Tibial artery (tissue), 4 donors: ENCODE measurements at regions not wholly inside any gene's neighbourhood (a gene's known extent, or its start where the extent isn't known, plus 50 kb on each side); places are given as distances from the start of the nearest gene placed in this dataset.

Source experiments
- DNase-seq, 2 donors: peaks; one replicate each; pipeline ENCODE4 v3.0.0-alpha.2; 2019
- H3K27ac ChIP-seq, 2 donors: fragments of 200-600 bp; sonication (generic) in 1 of 2; 1 replicate in 1 of 2; 2 replicates in 1 of 2; pipeline ENCODE4 v1.5.1; 2018 to 2019; ENCODE audit warnings: mild to moderate bottlenecking in 1 of 2
- H3K27me3 ChIP-seq, 2 donors: fragments of 200-600 bp; sonication (generic) in 1 of 2; one replicate each; pipeline versions ENCODE4 v1.5.1 to v1.6.0; 2016 to 2019
- H3K36me3 ChIP-seq, 3 donors: fragments of 200-600 bp; sonication (generic) in 2 of 3; one replicate each; pipeline ENCODE4 v1.5.1; 2016 to 2019; ENCODE audit warnings: mild to moderate bottlenecking in 2 of 3
- H3K4me1 ChIP-seq, 4 donors: fragments of 200-600 bp; sonication (generic) in 2 of 4; 1 replicate in 3 of 4; 2 replicates in 1 of 4; pipeline ENCODE4 v1.5.1; 2016 to 2019
- H3K4me3 ChIP-seq, 2 donors: fragments of 200-600 bp; sonication (generic) in 1 of 2; 1 replicate in 1 of 2; 2 replicates in 1 of 2; pipeline ENCODE4 v1.5.1; 2018 to 2019; ENCODE audit warnings: mild to moderate bottlenecking in 2 of 2
- H3K9me3 ChIP-seq, 3 donors: fragments of 200-600 bp; sonication (generic) in 1 of 3; one replicate each; pipeline ENCODE4 v1.5.1; 2016 to 2019
- intact Hi-C: fragments of 100-400 bp; cut with DNase I; formaldehyde crosslinking; loops from one replicate; pipeline ENCODE4 v1.15.0; 2023; ENCODE audit warnings: low total_unique reads
- TF ChIP-seq, protein P1 (sequence below), 2 experiments: fragments of 200-600 bp in 1 of 2; fragments of 450-650 bp in 1 of 2; IDR thresholded peaks; one replicate each; pipeline ENCODE4 v1.5.1; 2017 to 2019; ENCODE audit warnings: antibody characterized with exemption in 2 of 2, mild to moderate bottlenecking in 1 of 2, moderate library complexity in 1 of 2

- intact Hi-C loops = no loop called here
- TF ChIP-seq, protein P1, sequence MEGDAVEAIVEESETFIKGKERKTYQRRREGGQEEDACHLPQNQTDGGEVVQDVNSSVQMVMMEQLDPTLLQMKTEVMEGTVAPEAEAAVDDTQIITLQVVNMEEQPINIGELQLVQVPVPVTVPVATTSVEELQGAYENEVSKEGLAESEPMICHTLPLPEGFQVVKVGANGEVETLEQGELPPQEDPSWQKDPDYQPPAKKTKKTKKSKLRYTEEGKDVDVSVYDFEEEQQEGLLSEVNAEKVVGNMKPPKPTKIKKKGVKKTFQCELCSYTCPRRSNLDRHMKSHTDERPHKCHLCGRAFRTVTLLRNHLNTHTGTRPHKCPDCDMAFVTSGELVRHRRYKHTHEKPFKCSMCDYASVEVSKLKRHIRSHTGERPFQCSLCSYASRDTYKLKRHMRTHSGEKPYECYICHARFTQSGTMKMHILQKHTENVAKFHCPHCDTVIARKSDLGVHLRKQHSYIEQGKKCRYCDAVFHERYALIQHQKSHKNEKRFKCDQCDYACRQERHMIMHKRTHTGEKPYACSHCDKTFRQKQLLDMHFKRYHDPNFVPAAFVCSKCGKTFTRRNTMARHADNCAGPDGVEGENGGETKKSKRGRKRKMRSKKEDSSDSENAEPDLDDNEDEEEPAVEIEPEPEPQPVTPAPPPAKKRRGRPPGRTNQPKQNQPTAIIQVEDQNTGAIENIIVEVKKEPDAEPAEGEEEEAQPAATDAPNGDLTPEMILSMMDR (IDR thresholded peaks at IDR 0.05) = no peak
- no peaks in the 10 kb centered on the region for H3K36me3 ChIP-seq
- H3K9me3 ChIP-seq = no peaks in the 10 kb centered on the region
- no peak overlapping the region for H3K4me3 ChIP-seq
- peaks cover 0 to 13% of the 10 kb centered on the region in 2 donors for H3K27me3 ChIP-seq
- H3K27ac ChIP-seq = no peak overlapping the region
- DNase-seq = no peak
- no peaks in the 10 kb centered on the region for H3K4me1 ChIP-seq
These were observed 108.9 kb upstream of the NCAM1 start for GRCh38 chr11:112852143-112852866.

GRCh38 chr11:112856133-112856532 is 105.1 kb upstream of the NCAM1 start:
- no peaks in the 10 kb centered on the region for H3K4me1 ChIP-seq
- TF ChIP-seq, protein P1 (IDR thresholded peaks at IDR 0.05) = no peak
- H3K9me3 ChIP-seq = peaks cover 0 to 4% (median 3%) of the 10 kb centered on the region in 3 donors
- intact Hi-C loops = no loop called here
- H3K36me3 ChIP-seq = no peaks in the 10 kb centered on the region
- peaks cover 0 to 13% of the 10 kb centered on the region in 2 donors for H3K27me3 ChIP-seq
- no peak for DNase-seq
- H3K4me3 ChIP-seq = no peak overlapping the region
- H3K27ac ChIP-seq = no peak overlapping the region

- Histone ChIP-seq H3K36me3 (no peaks in the 10 kb centered on the region), H3K9me3 (peaks cover 0 to 7% (median 6%) of the 10 kb centered on the region in 3 donors), H3K4me3 (no peak overlapping the region), H3K27ac (no peak overlapping the region), H3K4me1 (no peaks in the 10 kb centered on the region), H3K27me3 (peaks cover 0 to 13% of the 10 kb centered on the region in 2 donors)
- TF ChIP-seq, protein P1 (IDR thresholded peaks at IDR 0.05) = no peak
- intact Hi-C loops = no loop called here
- no peak for DNase-seq
These were observed 104.6 kb upstream of the NCAM1 start for GRCh38 chr11:112856591-112856990.

GRCh38 chr11:112858289-112859023 is 102.8 kb upstream of the NCAM1 start:
- Histone ChIP-seq H3K4me1 (no peaks in the 10 kb centered on the region), H3K27me3 (peaks cover 0 to 10% of the 10 kb centered on the region in 2 donors), H3K4me3 (no peak overlapping the region), H3K9me3 (peaks cover 0 to 14% (median 7%) of the 10 kb centered on the region in 3 donors), H3K36me3 (no peaks in the 10 kb centered on the region), H3K27ac (no peak overlapping the region)
- DNase-seq = no peak
- TF ChIP-seq, protein P1 (IDR thresholded peaks at IDR 0.05) = no peak
- intact Hi-C loops = no loop called here

GRCh38 chr11:112859787-112860186 is 101.4 kb upstream of the NCAM1 start:
- H3K9me3 ChIP-seq = peaks cover 0 to 14% (median 7%) of the 10 kb centered on the region in 3 donors
- no peak overlapping the region for H3K27ac ChIP-seq
- TF ChIP-seq, protein P1 (IDR thresholded peaks at IDR 0.05) = no peak
- H3K36me3 ChIP-seq = no peaks in the 10 kb centered on the region
- peaks cover 0 to 5% of the 10 kb centered on the region in 2 donors for H3K27me3 ChIP-seq
- intact Hi-C loops = no loop called here
- no peaks in the 10 kb centered on the region for H3K4me1 ChIP-seq
- no peak overlapping the region for H3K4me3 ChIP-seq
- no peak for DNase-seq
